Thyroid gland (tissue), 4 donors: ENCODE measurements at regions not wholly inside any gene's neighbourhood (a gene's known extent, or its start where the extent isn't known, plus 50 kb on each side); places are given as distances from the start of the nearest gene placed in this dataset.
A peak's percentile ranks its signal among the peaks of the same experiment; 100 is the strongest.

Experiments
- DNase-seq, 2 donors: peaks; one replicate each; pipeline ENCODE4 v3.0.0-alpha.2; 2019
- H3K27ac ChIP-seq, 3 donors: fragments of 200-600 bp; sonication (generic); 1 replicate in 2 of 3; 2 replicates in 1 of 3; pipeline ENCODE4 v1.5.1; 2016 to 2019; ENCODE audit warnings: mild to moderate bottlenecking in 1 of 3, moderate library complexity in 1 of 3
- H3K27me3 ChIP-seq: fragments of 200-600 bp; sonication (generic); one replicate; pipeline ENCODE4 v1.5.1; 2019
- H3K36me3 ChIP-seq, 2 donors: fragments of 200-600 bp; sonication (generic); one replicate each; pipeline ENCODE4 v1.5.1; 2016 to 2019
- H3K4me1 ChIP-seq, 2 donors: fragments of 200-600 bp; sonication (generic); one replicate each; pipeline ENCODE4 v1.5.1; 2017 to 2019
- H3K4me3 ChIP-seq, 3 donors: fragments of 200-600 bp; sonication (generic); replicated peaks in 1 of 3; 1 replicate in 2 of 3; 2 replicates in 1 of 3; pipeline ENCODE4 v1.5.1; 2016; ENCODE audit warnings: mild to moderate bottlenecking in 1 of 3
- H3K9me3 ChIP-seq: fragments of 200-600 bp; sonication (generic); one replicate; pipeline ENCODE4 v1.5.1; 2017
- CTCF ChIP-seq, 6 experiments: fragments of 200-600 bp in 3 of 6; fragments of 450-650 bp in 3 of 6; sonication (generic) in 3 of 6; IDR thresholded peaks; one replicate each; pipeline ENCODE4 v1.5.1; 2016 to 2019; ENCODE audit warnings: antibody characterized with exemption in 6 of 6, mild to moderate bottlenecking in 2 of 6, inconsistent platforms in 1 of 6, moderate library complexity in 1 of 6
- POLR2A ChIP-seq, 2 donors: fragments of 450-650 bp; IDR thresholded peaks; one replicate each; pipeline ENCODE4 v1.6.1; 2017; ENCODE audit warnings: antibody characterized with exemption in 2 of 2, mild to moderate bottlenecking in 2 of 2, moderate library complexity in 1 of 2
- whole genome bisulfite sequencing, 2 donors: methylation state at CpG; one replicate each; pipeline ENCODE4 v1.1.5; 2017; 5-methylcytosine and 5-hydroxymethylcytosine counted together
- intact Hi-C: fragments of 100-400 bp; cut with DNase I; formaldehyde crosslinking; loops from one replicate; pipeline ENCODE4 v1.15.1; 2023

DNA sequence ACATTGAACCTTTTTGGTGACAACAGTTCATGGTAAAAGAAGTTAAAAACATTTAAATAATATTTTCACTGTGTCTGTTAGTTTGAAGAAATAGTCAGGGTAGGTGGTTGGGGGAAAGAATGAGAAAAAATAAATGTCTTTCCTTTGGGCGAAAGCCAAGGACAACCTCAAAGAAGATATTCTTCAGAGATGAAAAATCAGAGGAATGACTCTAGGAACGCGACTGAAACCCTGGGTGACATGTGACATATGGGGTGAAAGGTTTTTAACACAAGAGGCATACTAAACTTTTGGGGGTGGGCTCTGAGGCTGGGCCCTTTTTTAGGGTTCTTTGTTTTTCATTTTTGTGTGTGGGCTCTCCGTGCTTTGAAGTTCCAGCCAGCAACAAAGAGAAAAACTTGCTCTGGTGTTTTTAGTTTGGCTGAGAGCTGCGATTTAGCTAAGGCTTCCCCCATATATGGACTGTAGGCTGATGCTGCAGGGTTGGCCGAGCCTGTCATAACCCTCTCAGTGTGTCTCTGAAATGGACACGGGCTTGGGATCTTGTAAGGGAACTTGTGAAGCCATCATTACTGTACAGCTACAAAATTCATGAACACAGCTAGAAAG is 610.1 kb upstream of the ARID1B start:
- Histone ChIP-seq H3K36me3 (no peaks in the 10 kb centered on the region), H3K4me1 (peaks cover 10 to 23% of the 10 kb centered on the region in 2 donors), H3K9me3 (no peaks in the 10 kb centered on the region), H3K27me3 (no peaks in the 10 kb centered on the region), H3K4me3 (no peak overlapping the region), H3K27ac (peak overlapping the region; percentile 23 to 71 (median 59))
- DNase-seq = no peak
- TF ChIP-seq CTCF (IDR thresholded peaks at IDR 0.05) (no peak), POLR2A (IDR thresholded peaks at IDR 0.05) (no peak)
- 60 to 66% methylated on average over 7 of the region's 7 CpGs for WGBS, 2 donors
- intact Hi-C loops = no loop called here

DNA sequence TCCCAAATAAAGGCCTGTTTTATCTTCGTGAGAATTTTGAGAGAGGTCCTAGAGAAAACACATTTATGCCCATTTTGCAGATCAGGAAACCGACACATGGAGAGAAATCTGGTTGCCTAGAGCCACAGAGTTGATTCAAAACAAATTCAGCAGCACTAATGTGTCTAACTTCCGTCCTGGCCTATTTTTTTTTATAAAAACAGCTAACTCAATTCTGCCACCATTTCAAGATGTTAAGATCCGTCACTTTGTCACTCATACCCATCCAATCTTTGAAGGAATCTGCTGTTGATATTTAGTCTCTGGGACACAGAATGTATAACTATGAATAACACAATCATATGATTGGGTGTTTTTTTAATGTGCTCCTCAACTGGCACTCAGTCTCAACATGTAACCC is 611.1 kb upstream of the ARID1B start:
- H3K27ac ChIP-seq = peak overlapping the region in 1 of 3 donors; percentile 71
- no peak overlapping the region for H3K4me3 ChIP-seq
- intact Hi-C loops = no loop called here
- H3K36me3 ChIP-seq = no peaks in the 10 kb centered on the region
- WGBS, 2 donors = 89% methylated on average over 4 of the region's 4 CpGs
- DNase-seq = no peak
- no peaks in the 10 kb centered on the region for H3K27me3 ChIP-seq
- no peaks in the 10 kb centered on the region for H3K9me3 ChIP-seq
- peaks cover 10 to 23% of the 10 kb centered on the region in 2 donors for H3K4me1 ChIP-seq
- TF ChIP-seq POLR2A (IDR thresholded peaks at IDR 0.05) (no peak), CTCF (IDR thresholded peaks at IDR 0.05) (no peak)

DNA sequence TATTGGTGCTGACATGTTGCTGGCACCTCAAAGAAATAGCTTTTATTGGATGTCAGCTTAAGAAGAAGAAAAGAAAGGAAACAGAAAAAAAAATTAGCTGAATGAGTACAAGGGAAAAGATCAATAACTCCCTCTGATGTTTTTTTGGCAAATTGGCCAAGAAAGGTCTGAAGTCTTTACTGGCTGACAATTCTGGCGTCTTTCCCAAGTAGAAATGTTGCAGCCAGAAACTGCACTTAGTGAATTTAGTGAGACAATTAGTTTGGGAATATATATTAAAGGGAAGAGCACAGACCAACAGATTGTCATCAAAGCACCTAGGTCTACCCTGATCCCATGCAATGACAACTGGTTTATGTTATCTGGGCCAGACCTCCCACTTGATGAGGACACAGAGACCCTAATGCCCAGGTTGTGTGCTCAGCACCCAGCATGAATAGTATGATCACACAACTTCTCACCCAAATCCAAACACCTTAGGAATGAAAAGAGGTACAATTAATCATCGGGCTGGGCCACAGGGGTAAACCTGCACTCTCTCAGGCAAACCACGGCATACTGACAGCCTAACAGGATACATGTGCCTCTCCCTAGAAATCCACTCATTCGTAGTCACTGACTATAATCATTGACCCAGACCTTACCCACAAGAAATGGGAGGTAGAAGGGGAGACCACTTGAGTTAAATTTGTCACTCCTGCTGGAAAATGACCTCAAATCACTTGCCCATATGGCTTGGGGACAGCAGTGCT is 612.3 kb upstream of the ARID1B start:
- TF ChIP-seq CTCF (IDR thresholded peaks at IDR 0.05) (no peak), POLR2A (IDR thresholded peaks at IDR 0.05) (no peak)
- no peaks in the 10 kb centered on the region for H3K36me3 ChIP-seq
- WGBS, 2 donors = 75 to 80% methylated on average over 4 of the region's 4 CpGs
- H3K9me3 ChIP-seq = no peaks in the 10 kb centered on the region
- intact Hi-C loops = no loop called here
- no peak for DNase-seq
- H3K4me3 ChIP-seq = no peak overlapping the region
- no peaks in the 10 kb centered on the region for H3K27me3 ChIP-seq
- H3K4me1 ChIP-seq = peaks cover 10 to 23% of the 10 kb centered on the region in 2 donors
- H3K27ac ChIP-seq = peak overlapping the region in 1 of 3 donors; percentile 7

GRCh38 chr6:156163311-156163710 is 613.9 kb upstream of the ARID1B start:
- Histone ChIP-seq H3K27me3 (no peaks in the 10 kb centered on the region), H3K36me3 (no peaks in the 10 kb centered on the region), H3K4me1 (peaks cover 10 to 23% of the 10 kb centered on the region in 2 donors), H3K4me3 (no peak overlapping the region), H3K9me3 (no peaks in the 10 kb centered on the region), H3K27ac (no peak overlapping the region)
- TF ChIP-seq POLR2A (IDR thresholded peaks at IDR 0.05) (no peak), CTCF (IDR thresholded peaks at IDR 0.05) (no peak)
- WGBS, 2 donors = 84 to 90% methylated on average over 2 of the region's 2 CpGs
- intact Hi-C loops = no loop called here
- DNase-seq = no peak

DNA sequence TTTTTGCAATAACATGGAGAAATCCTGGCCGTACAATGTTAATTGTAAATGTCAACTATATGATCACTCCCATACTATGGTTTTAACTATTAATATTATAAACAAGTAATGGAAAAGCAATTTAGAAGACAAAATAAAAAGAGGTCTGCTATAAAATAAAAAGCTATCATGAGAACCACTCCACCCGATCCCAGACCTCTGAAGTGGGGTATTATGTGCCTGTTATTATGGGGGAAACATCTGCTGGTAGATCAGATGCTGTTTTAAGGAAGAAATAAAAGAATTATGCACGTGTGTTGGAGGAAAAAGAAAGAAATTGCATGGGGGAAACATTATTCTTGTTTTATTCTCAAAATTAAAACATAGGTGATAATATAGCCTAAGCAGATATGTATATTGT is 615.7 kb upstream of the ARID1B start:
- no peak for DNase-seq
- H3K4me1 ChIP-seq = peaks cover 0 to 11% of the 10 kb centered on the region in 2 donors
- H3K27me3 ChIP-seq = no peaks in the 10 kb centered on the region
- no peak overlapping the region for H3K4me3 ChIP-seq
- WGBS, 2 donors = 80 to 89% methylated on average over 3 of the region's 3 CpGs
- H3K9me3 ChIP-seq = no peaks in the 10 kb centered on the region
- intact Hi-C loops = no loop called here
- TF ChIP-seq POLR2A (IDR thresholded peaks at IDR 0.05) = no peak
- no peak for TF ChIP-seq CTCF (IDR thresholded peaks at IDR 0.05)
- H3K36me3 ChIP-seq = no peaks in the 10 kb centered on the region
- no peak overlapping the region for H3K27ac ChIP-seq
